GM19351 (cell line): ENCODE measurements at regions not wholly inside any gene's neighbourhood (a gene's known extent, or its start where the extent isn't known, plus 50 kb on each side); places are given as distances from the start of the nearest gene placed in this dataset.

Experiments used
- ATAC-seq: cut with Tn5 transposase; IDR thresholded peaks from one replicate; pipeline ENCODE4 v1.9.1; 2021; ENCODE audit warnings: mild to moderate bottlenecking, moderate library complexity; ENCODE audit not compliant: unreplicated experiment

- no peak for ATAC-seq
Observed at GRCh38 chr12:111064154-111064553, 143.8 kb upstream of the MYL2 start.

DNA sequence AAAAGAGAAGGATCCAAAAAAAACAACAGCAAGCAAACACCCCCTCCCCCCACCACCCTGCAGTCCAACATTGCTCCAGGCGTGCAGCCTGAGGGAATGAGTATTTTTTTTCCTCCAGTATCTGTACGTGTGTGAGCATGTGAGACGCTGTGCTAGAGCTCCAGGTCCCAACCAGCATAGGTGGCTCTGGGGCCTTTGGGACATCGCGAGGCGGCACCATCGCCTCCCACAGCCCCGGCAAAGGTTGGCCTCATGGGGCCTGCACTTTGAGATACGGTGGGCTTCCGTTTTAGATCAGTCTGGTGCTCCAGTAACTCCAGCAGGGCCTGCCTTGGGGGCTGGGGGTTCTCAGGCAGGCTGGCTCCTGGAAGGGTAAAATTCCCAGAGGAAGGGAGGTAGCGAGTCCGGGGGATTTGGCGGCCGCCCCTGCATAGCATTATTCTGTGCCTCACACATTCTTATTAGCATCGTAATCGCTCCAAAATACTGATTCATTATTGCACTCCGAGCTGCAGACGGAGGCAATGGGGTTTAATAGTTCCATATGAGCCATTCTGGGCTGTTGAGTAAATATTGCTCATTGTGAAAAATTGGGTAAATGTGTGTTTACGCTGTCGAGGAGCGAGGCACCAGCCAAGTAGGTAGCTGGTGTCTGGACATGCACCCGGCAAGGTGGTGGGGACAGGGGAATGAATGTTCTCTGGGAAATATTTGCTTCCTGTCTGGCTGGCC is 143.1 kb upstream of the MYL2 start:
- ATAC-seq, result no peak

GRCh38 chr12:111057701-111058425 is 137.5 kb upstream of the MYL2 start:
- no peak for ATAC-seq

GRCh38 chr12:111056618-111057521 is 136.5 kb upstream of the MYL2 start:
- ATAC-seq, result no peak

DNA sequence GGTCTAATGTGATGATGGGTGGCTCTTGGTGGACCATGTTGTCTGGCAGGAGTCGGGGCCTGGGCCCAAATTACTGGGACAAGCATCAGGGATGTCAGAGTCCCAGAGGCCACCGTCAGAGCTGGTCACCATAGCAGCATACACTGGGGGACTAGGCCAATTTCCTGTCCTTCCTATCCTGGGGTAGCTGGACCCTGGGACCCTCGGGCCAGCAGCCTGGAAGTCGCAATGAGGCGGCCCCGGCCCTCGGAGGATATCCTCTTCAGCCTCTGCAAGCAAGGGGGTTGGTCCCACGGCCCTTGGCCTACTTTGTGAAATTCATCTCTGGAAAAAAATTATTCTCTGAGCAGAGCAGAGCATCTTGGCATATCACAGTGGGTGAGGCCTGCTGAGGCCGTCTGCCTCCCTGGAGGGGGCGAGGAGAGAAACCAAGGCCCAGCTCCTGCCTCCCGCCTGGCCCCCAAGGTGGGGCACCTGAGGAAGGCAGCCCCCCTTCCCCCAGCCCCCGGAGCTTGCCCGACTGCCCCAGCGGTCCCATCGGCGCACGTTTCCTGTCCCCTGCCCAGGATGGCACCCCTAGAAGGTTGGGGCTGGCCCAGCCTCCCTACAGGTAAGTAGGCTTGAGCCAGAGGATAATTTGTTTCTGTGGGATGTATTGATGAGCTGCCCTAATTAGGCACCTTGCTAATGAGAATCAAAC is 135.0 kb upstream of the MYL2 start:
- no peak for ATAC-seq

DNA sequence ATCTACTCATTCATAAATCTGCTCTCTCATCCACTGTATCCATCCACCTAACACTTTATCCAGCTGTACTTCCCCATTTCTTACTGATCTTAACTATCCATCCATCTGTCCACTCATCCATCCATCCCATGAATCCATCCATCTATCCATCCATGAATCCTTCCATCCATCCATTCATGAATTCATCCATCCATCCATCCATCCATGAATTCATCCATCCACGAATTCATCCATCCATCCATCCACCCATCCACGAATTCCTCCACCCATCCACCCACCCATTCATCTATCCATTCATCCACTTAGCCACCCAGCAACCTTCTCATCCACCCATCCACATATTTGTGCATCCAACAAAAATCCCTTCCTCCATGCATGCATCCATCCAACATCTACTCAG is 128.6 kb upstream of the MYL2 start:
- no peak for ATAC-seq

- ATAC-seq, result no peak
Observed at GRCh38 chr12:111046896-111047295, 126.5 kb upstream of the MYL2 start.

- ATAC-seq, result no peak
Observed at GRCh38 chr12:111045941-111046340, 125.6 kb upstream of the MYL2 start.

GRCh38 chr12:111041091-111041490 is 120.7 kb upstream of the MYL2 start:
- no peak for ATAC-seq

DNA sequence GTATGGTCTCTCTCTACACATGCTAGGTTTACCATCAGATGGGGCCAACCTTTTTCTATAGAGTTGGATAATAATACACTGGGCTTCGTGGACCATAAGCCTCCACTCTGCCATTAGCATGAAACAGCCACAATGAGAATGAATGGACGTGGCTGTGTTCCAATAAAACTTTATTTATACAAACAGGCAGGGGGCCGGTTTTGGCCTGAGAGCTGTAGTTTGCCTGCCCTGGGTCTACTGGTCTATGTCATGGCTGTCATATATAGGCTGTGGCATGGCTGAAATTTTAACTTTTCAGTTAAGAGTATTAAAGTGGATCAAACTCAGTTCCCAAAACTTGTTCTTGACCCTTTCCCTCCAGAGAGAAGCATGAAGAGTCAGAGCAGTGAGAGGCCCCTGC is 120.3 kb upstream of the MYL2 start:
- ATAC-seq, result no peak

- no peak for ATAC-seq
Observed at GRCh38 chr12:111038941-111039340, 118.6 kb upstream of the MYL2 start.

- ATAC-seq, result no peak
Observed at GRCh38 chr12:111038077-111038476, 117.7 kb upstream of the MYL2 start.

DNA sequence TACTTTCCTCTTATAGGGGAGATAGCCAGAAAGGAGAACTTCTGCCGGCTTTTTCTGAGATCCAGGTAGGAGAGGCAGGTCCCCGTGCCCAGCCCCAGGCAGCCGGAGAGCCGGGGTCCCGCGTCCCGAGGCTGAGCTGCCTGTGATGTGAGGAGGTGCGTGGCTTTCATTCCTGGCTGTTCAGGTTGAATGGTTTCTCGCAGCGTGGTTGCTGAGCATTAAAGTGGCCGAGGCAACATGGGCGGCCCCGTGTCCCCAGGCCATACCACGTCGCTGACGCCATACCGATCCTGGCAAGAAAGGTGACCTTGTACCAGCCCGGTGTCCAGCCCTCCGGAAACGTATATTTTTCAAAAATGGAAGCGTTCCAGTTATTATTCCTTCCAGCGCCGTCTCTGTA is 116.7 kb upstream of the MYL2 start:
- no peak for ATAC-seq

DNA sequence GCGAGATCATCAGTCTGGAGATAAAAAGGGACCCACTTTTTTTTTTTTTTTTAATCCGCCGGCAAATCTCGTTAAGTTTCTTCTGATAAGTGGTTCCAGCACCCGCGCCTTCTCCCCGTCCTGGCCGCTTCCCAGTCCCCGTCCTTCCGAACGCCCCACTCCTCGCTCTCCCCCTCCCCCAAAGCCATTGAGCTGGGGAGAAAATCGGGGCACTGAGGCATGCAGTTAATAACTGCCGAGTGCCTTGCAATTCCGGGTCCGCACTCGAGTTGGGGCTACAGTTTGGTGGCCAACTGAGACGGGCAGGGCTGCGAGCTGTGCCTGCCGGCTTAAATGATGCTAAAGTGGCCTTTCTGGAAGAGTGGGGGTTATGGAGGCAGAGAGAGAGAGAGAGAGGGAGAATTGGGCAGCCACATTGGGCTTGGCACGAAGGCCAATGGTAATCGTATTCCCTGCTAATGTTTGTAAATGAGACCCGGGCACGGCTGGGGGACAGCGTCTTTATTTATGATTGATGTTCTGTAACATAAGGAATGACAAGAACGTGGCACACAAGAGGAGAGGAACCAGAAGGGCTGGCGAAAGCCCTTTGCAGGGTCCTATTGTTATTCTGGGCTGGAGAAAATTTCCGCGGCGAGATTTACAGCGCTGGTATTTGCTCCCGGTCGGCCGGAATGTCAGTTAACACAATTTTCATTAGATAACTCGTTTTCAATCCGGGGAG is 115.4 kb upstream of the MYL2 start:
- no peak for ATAC-seq

DNA sequence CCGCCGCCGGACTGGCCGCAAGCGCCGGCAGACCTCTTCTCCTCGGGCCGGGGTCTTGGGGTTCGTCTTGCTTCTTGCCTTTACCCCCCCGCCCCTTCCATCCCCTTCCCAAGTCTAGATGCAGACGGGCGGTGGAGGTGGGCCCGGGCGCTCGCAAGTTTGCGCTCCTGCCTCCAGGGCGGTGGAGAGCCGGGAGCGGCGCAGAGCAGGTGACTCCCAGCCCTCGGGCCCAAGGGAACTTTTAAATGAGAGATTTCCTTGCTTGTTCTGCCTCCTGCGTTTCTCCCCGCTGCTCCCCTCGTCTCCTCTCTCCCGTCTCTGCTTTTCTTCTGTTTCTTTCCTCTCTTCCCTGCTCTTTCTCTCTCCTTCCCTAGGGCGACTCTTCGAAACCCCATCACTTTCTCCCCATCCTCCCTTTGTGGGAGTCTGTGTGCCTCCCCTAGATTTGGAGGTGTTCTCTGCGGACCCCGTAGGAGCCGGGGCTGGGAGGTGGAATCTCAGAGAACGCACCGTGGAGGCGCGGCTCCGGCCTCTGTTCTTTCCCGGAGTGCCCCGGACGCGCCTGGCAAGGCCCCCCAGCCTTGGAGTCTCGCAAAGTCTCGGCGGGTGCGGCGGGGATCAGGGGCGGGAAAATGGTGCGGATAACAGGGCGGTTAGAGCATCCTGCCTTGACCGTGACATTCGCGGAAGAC is 114.7 kb upstream of the MYL2 start:
- no peak for ATAC-seq

- no peak for ATAC-seq
Observed at GRCh38 chr12:111034083-111034885, 113.9 kb upstream of the MYL2 start, which contains the start of gene CUX2. Gene CUX2, plus strand, starts transcription at chr12:111034165.

GRCh38 chr12:111033281-111034082 is 113.1 kb upstream of the MYL2 start:
- no peak for ATAC-seq

GRCh38 chr12:111032591-111032919 is 112.2 kb upstream of the MYL2 start:
- ATAC-seq, result no peak
